ENCODE measurements at regions not wholly inside any gene's neighbourhood (a gene's known extent, or its start where the extent isn't known, plus 50 kb on each side); places are given as distances from the start of the nearest gene placed in this dataset.

DNA sequence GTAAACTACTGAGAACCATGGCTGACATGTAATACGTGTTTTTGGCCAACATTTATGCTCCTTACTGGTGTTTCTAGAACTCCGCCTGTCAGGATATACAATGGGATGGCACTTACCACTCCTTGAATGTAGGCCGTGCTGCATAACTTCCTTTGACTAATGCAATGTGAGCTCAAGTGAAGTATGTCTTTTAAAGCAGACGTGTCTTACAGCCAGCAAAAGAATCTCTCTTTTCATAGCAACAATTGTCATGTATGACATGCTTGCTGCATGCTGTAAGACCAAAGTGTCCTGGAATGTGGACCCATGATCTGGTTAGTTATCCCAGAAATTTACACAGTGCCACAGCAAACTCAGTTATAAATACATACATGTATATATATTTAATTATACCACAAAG, 1202.7 kb upstream of the PIK3C3 start:
- in situ Hi-C loops (cut with MboI; ENCODE audit: low pct_unique_long_range_greater_than_20kb, low sequenced_read_pairs), result no loop called here
- DNase-seq, result no peak

- DNase-seq, result no peak
- in situ Hi-C loops (cut with MboI; ENCODE audit: low pct_unique_long_range_greater_than_20kb, low sequenced_read_pairs), result no loop called here
Measured at GRCh38 chr18:40751186-40751585, 1203.8 kb upstream of the PIK3C3 start.

DNA sequence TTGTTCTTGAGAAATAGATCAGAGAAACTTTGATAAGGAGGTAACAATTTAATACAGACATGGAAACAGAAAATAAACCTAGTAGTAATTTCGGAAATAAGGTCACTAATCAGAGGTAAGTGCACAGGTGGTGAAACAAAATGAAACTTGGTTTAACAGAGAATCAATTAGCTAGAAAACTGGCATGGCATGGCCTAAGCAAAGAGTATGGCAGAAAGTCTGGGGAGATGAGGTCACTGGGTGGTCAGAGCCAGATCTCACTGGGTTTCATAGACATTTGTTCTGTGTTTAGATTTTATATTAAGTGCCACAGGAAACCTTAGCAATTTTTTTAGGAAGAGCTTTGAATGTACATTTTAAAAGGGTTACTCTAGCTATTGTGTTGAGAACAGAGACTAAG, 1216.0 kb upstream of the PIK3C3 start:
- in situ Hi-C loops (cut with MboI; ENCODE audit: low pct_unique_long_range_greater_than_20kb, low sequenced_read_pairs), result no loop called here
- DNase-seq, result no peak

DNA sequence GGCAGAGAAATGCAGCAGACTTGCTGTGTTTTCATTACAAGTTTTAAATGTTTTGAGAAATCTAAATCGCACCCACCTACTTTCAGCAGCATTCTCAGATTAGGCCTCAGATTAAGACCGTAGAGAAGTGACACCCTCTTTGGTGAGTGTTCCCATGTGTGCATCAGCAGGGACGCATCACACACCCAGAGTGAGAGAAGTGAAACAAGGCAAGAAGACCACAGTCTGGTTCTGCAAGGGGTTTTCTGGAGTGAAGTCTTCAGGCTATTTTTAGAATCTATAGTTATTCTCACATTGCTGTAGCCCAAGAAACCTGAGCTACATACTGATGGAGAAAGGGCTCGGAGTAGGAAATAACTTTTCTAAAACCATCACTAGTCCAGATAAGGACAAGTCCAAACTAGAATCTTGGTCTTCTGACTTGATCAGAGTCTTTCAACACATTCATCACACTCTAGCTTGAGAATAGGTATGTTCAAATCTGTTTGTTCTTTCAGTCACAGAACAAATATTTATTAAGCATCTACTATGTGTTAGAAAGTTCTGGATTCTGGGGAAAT, 1216.6 kb upstream of the PIK3C3 start:
- DNase-seq, result no peak
- in situ Hi-C loops (cut with MboI; ENCODE audit: low pct_unique_long_range_greater_than_20kb, low sequenced_read_pairs), result no loop called here

DNA sequence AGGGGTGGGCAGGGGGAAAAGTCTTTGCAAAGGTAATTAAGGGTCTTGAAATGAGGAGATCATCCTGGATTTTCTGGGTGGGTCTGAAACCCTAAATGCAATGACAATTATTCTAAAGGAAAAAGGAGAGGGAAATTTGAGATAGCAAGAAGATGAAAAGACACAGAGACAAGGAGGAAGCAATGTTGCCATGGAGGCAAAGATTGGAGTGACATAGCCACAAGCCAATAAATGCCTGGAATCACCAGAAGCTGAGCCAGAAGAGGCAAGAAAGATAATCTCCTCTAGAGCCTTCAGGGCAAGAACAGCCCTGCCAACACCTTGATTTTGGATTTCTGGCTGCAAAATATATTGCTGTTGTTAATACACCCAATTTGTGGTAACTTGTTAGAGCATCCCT, 1246.3 kb upstream of the PIK3C3 start:
- in situ Hi-C loops (cut with MboI; ENCODE audit: low pct_unique_long_range_greater_than_20kb, low sequenced_read_pairs), result no loop called here
- DNase-seq, result no peak

GRCh38 chr18:40707797-40708196, 1247.2 kb upstream of the PIK3C3 start:
- no peak for DNase-seq
- in situ Hi-C loops (cut with MboI; ENCODE audit: low pct_unique_long_range_greater_than_20kb, low sequenced_read_pairs), result no loop called here

GRCh38 chr18:40698129-40698528, 1256.9 kb upstream of the PIK3C3 start:
- in situ Hi-C loops (cut with MboI; ENCODE audit: low pct_unique_long_range_greater_than_20kb, low sequenced_read_pairs), result no loop called here

GRCh38 chr18:40695526-40695925, 1259.5 kb upstream of the PIK3C3 start:
- in situ Hi-C loops (cut with MboI; ENCODE audit: low pct_unique_long_range_greater_than_20kb, low sequenced_read_pairs), result no loop called here
- no peak for DNase-seq

More at GRCh38 chr18:40698129-40698528, 1256.9 kb upstream of the PIK3C3 start:
- no peak for DNase-seq

DNA sequence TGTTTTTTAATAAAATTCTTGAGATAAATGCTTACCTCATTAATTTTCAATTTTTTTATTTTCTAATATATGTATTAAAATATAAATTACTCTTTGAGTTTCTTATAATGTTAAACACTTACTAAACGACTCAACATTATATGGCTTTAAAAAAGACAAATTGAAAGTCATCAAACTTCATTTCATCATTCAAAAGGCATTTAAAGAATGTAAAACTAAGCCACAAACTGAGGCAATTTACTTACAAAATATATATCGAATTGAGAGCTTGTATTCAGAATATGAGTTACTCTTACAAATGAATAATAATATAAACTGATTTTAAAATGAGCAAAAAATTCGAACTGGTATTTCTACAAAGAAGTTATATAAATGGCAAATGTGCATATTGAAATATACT, 1262.2 kb upstream of the PIK3C3 start:
- DNase-seq, result no peak
- in situ Hi-C loops (cut with MboI; ENCODE audit: low pct_unique_long_range_greater_than_20kb, low sequenced_read_pairs), result no loop called here

DNA sequence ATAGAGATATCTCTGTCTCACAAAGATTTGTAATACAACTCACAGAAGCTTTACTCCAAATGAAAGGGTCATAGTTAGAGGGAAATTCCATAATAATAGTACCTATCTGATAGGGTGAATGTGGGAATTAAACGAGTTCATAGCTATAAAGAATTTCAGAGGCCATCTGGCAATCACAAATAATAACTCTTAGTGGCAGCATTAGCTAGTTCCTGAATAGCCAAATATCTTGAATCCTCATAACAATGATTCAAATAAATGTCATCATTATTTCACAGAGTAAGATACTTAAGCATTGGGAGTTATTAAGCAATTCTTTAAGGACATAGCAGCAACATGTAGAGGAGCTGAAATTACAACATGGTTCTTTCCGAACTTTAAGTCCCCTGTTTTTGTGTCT, 1265.0 kb upstream of the PIK3C3 start:
- DNase-seq, result no peak
- in situ Hi-C loops (cut with MboI; ENCODE audit: low pct_unique_long_range_greater_than_20kb, low sequenced_read_pairs), result no loop called here

DNA sequence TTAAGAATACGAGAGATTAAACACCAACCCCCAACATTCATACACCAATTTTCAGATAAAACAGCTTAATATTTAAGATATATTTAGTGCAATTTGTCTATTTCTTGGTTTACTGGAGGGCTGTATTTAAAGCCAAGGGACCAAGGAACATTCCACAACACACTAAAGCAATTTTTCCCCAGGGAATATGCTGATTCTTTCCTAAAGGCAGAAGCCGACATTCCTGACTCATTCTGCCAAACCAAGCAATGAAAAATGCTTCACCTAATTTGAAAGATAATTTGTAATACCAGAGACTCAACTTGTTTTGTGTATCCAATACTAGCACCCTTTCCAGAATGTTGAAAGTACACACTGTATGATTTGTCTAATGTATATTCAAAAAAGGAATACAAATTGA, 1267.6 kb upstream of the PIK3C3 start:
- no peak for DNase-seq
- in situ Hi-C loops (cut with MboI; ENCODE audit: low pct_unique_long_range_greater_than_20kb, low sequenced_read_pairs), result no loop called here

DNA sequence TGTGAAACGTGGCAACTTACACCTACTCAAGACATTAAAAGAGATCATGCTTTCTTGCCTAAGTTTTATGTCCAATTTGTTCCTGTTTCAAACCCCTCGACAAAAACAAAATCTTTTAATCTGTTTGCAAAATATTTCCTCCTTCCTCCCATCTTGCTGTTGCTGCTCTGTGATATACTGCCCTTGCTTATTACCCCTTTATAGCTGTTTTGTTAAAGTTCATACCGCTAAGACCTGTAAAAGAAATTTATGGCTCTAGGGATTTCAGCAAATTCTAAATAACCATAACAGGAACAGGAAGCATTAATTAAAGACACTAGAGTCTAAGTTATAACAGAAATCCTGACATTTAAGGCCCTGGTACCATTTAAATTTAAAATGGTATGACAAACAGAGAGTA, 1268.2 kb upstream of the PIK3C3 start:
- DNase-seq, result no peak
- in situ Hi-C loops (cut with MboI; ENCODE audit: low pct_unique_long_range_greater_than_20kb, low sequenced_read_pairs), result no loop called here

DNA sequence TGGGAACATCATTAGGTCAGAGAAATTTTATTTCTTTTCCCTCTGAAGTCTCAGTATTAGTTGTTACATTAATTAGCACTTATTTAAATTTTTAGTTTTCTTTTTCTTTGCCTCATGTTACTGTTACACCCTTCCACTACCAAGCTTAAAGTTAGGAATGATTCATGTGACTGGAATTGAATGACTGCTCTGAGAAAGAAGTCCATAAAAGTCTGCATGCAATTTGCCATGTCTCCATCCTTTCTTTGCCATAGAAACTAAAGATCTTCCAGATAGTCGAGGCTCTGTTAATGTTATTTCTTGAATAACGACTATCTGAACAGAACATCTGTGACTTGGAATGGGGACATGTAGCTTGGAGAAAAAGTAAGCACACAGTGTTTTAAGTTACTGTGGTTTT, 1269.8 kb upstream of the PIK3C3 start:
- in situ Hi-C loops (cut with MboI; ENCODE audit: low pct_unique_long_range_greater_than_20kb, low sequenced_read_pairs), result no loop called here

DNA sequence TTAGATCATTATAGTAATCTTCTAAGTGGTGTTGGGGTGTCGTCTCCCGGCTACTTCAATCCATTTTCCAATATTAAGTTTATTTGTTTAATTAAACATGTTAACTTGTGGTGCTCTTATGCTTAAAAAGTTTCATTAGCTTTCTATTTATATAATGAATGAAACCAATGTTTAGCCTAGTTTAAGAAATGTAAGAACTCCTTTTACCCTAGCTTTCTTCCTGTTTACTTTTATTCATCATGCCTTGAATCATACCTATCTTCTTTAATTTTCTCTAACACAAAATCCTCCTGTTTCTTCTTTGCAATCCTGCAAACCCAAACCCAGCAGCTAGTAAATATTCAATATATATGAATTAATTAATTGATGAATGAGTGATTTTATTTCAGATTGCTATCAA, 1276.7 kb upstream of the PIK3C3 start:
- in situ Hi-C loops (cut with MboI; ENCODE audit: low pct_unique_long_range_greater_than_20kb, low sequenced_read_pairs), result no loop called here
- no peak for DNase-seq

More for the DNA sequence above, 1269.8 kb upstream of the PIK3C3 start:
- no peak for DNase-seq

DNA sequence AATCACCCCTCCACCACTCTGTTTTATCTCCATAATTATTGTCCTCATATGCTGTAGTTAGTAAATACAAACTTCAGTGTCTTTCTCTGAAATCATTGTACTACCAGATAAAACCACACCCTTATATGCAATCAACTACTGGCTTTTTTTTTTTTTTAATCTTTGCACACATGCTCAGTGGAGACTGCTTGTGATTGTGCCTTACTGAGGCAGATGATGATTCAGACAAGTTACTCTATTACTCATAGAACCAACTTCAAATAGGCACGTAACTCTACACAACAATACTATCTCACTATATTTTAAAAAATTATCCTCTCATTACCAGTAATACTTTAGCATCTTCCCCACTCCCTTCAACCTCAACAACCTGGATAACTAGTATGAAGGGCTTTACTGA, 1278.4 kb upstream of the PIK3C3 start:
- no peak for DNase-seq
- in situ Hi-C loops (cut with MboI; ENCODE audit: low pct_unique_long_range_greater_than_20kb, low sequenced_read_pairs), result no loop called here

DNA sequence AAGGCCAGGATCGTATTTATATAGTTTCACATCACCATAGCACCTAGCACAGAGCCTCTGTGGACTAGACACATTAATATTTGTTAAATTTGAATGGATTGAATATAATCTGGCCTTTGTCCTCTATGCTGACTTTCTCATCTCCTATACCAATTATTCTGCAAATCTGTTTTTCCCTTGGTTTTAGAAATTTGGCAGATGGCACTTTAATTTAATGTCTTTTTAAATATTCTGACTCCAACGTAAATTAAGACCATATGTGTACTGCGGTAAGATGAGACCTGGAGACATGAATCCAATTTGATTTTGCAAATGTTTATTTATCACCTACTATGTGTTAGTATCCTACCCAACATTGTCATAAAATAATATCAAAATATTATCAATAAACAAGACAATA, 1281.9 kb upstream of the PIK3C3 start:
- no peak for DNase-seq
- in situ Hi-C loops (cut with MboI; ENCODE audit: low pct_unique_long_range_greater_than_20kb, low sequenced_read_pairs), result no loop called here

GRCh38 chr18:40672590-40672989, 1282.4 kb upstream of the PIK3C3 start:
- no peak for DNase-seq
- in situ Hi-C loops (cut with MboI; ENCODE audit: low pct_unique_long_range_greater_than_20kb, low sequenced_read_pairs), result no loop called here

DNA sequence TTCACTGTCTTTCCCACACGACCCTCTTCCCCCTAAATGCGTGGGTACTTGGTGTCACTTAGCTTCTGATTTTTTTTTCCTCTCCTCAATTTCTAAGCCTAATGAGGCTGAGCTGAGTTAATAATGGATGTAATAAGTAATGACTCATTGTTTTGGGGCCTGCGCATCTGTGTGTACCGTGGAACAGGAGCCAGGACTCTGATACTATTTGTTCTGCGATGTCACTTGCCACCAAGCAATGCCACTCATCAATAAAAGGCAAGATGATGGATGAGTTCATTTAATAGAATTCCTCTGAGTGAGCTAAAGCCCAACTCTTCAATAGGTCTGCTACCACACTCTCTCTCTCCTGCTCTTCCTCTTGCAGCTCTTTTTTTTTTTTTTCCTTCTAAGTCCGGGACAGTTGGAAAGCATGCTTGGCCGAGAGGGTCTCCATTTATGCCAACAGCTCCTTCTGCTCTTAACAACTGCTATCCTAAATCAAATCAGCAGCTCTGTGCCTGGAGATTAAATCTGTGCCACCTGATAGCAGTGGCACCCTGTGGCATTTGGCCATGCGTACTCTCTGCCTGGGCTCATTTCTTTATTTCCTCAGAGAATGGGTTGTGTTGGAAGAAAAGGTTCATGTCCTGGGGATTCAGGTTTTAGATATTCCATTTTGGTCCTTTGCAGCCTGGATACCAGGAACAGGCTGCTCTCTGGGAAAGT, 1284.2 kb upstream of the PIK3C3 start:
- DNase-seq, result no peak
- in situ Hi-C loops (cut with MboI; ENCODE audit: low pct_unique_long_range_greater_than_20kb, low sequenced_read_pairs), result no loop called here

- DNase-seq, result no peak
- in situ Hi-C loops (cut with MboI; ENCODE audit: low pct_unique_long_range_greater_than_20kb, low sequenced_read_pairs), result no loop called here
Measured at GRCh38 chr18:40662898-40663437, 1292.1 kb upstream of the PIK3C3 start.

- in situ Hi-C loops (cut with MboI; ENCODE audit: low pct_unique_long_range_greater_than_20kb, low sequenced_read_pairs), result no loop called here
- DNase-seq, result no peak
Measured at GRCh38 chr18:40653682-40654081, 1301.4 kb upstream of the PIK3C3 start.

DNA sequence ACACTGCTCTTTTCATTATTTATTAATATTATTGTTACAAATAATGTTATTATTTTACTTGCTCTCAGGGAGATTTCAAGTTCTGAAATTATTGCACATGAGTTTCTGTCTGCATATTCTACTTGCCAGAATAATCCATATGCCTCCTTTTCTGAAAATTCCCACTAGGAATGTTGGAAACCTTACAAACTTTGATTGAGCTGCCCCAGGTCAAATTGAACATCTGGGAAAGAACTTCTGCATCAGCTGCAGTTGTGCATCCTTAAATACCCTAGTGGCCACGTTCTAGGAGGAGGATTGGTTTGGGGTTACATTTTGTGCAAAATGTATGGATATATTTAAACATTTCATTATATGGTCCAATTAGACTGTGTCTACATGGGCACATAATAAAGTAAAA, 1302.7 kb upstream of the PIK3C3 start:
- in situ Hi-C loops (cut with MboI; ENCODE audit: low pct_unique_long_range_greater_than_20kb, low sequenced_read_pairs), result no loop called here
- no peak for DNase-seq
